H1 (cell line): ENCODE measurements at regions not wholly inside any gene's neighbourhood (a gene's known extent, or its start where the extent isn't known, plus 50 kb on each side); places are given as distances from the start of the nearest gene placed in this dataset.

Source experiments
- EZH2 ChIP-seq: fragments of 200-600 bp; sonication (generic); IDR thresholded peaks from 2 replicates; pipeline ENCODE4 v1.7.1; 2012; ENCODE audit warnings: low read depth, mild to moderate bottlenecking, moderate library complexity, low read length, inconsistent platforms; ENCODE audit not compliant: severe bottlenecking
- RAD21 ChIP-seq, 2 experiments: IDR thresholded peaks in 1 of 2; conservative IDR thresholded peaks in 1 of 2; 2 replicates each; pipeline ENCODE4 v1.6.1; 2011; ENCODE audit warnings: low read depth in 2 of 2, low read length in 2 of 2, improper control_type of control experiment in 1 of 2, inconsistent platforms in 1 of 2, mild to moderate bottlenecking in 1 of 2, moderate library complexity in 1 of 2
- RXRA ChIP-seq: IDR thresholded peaks from 2 replicates; pipeline ENCODE4 v1.6.1; 2011; ENCODE audit warnings: low read depth, mild to moderate bottlenecking, low read length, moderate library complexity; ENCODE audit not compliant: insufficient read depth
- SAP30 ChIP-seq: fragments of 300-600 bp; sonication (generic); IDR thresholded peaks from 2 replicates; pipeline ENCODE4 v1.7.1; 2012; ENCODE audit warnings: low read length, moderate library complexity, mild to moderate bottlenecking, inconsistent platforms; ENCODE audit not compliant: insufficient read depth, insufficient replicate concordance
- TF ChIP-seq, protein P1 (sequence below), 3 experiments: IDR thresholded peaks; 1 replicate in 2 of 3; 2 replicates in 1 of 3; pipeline versions ENCODE4 v1.5.1 to v1.6.1; 2011; ENCODE audit warnings: low read length in 3 of 3, mild to moderate bottlenecking in 3 of 3, inconsistent platforms in 2 of 3, low read depth in 1 of 3, moderate library complexity in 1 of 3; ENCODE audit not compliant: insufficient read depth in 1 of 3; ENCODE audit errors: control extremely low read depth in 1 of 3

DNA sequence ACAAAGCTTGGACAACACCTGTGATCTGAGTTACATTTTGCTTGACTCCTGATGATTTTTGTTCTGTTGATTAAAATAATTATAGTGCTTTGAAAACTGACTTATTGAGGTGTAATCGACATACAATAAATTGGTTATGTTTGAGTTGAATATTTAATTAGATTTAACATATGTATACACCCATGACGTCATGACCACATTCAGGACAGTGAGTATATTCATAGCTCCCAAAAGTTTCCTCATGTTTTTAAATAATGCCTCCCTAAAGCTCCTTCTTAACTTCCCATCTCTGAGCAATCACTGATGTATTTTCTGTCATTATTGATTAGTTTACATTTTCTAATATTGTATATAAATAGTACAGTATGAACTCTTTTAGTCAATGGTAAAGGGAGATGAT is 801.2 kb downstream of the PDCD6IP start:
- TF ChIP-seq, protein P1, sequence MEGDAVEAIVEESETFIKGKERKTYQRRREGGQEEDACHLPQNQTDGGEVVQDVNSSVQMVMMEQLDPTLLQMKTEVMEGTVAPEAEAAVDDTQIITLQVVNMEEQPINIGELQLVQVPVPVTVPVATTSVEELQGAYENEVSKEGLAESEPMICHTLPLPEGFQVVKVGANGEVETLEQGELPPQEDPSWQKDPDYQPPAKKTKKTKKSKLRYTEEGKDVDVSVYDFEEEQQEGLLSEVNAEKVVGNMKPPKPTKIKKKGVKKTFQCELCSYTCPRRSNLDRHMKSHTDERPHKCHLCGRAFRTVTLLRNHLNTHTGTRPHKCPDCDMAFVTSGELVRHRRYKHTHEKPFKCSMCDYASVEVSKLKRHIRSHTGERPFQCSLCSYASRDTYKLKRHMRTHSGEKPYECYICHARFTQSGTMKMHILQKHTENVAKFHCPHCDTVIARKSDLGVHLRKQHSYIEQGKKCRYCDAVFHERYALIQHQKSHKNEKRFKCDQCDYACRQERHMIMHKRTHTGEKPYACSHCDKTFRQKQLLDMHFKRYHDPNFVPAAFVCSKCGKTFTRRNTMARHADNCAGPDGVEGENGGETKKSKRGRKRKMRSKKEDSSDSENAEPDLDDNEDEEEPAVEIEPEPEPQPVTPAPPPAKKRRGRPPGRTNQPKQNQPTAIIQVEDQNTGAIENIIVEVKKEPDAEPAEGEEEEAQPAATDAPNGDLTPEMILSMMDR (IDR thresholded peaks at IDR 0.05; ENCODE audit: control extremely low read depth in 1 of 3, insufficient read depth in 1 of 3, low read depth in 1 of 3, low read length in 3 of 3) = no peak
- no peak for TF ChIP-seq EZH2
- TF ChIP-seq RXRA = no peak
- no peak for TF ChIP-seq RAD21 (IDR thresholded peaks at IDR 0.05 in 1 of 2, conservative IDR thresholded peaks at IDR 0.05 in 1 of 2; ENCODE audit: low read depth in 2 of 2, low read length in 2 of 2)
- TF ChIP-seq SAP30 = no peak
